Renal cortical epithelial cell (primary cell): ENCODE measurements at regions not wholly inside any gene's neighbourhood (a gene's known extent, or its start where the extent isn't known, plus 50 kb on each side); places are given as distances from the start of the nearest gene placed in this dataset.

Source experiments
- DNase-seq: peaks from one replicate; pipeline ENCODE4 v3.0.0-alpha.2; 2011; ENCODE audit warnings: low read depth

GRCh38 chr17:77483128-77483598, 342.4 kb downstream of the SEC14L1 start:
- DNase-seq, result no peak

- no peak for DNase-seq
Observed at GRCh38 chr17:77484111-77484510, 343.3 kb downstream of the SEC14L1 start.

GRCh38 chr17:77485089-77485833, 344.5 kb downstream of the SEC14L1 start:
- DNase-seq, result no peak

GRCh38 chr17:77487211-77487629, 346.5 kb downstream of the SEC14L1 start:
- no peak for DNase-seq

- DNase-seq, result no peak
Observed at GRCh38 chr17:77487677-77488530, 347.1 kb downstream of the SEC14L1 start.

GRCh38 chr17:77488531-77489238, 347.9 kb downstream of the SEC14L1 start:
- DNase-seq, result no peak

- DNase-seq, result no peak
Observed at GRCh38 chr17:77489239-77489892, 348.6 kb downstream of the SEC14L1 start.

DNA sequence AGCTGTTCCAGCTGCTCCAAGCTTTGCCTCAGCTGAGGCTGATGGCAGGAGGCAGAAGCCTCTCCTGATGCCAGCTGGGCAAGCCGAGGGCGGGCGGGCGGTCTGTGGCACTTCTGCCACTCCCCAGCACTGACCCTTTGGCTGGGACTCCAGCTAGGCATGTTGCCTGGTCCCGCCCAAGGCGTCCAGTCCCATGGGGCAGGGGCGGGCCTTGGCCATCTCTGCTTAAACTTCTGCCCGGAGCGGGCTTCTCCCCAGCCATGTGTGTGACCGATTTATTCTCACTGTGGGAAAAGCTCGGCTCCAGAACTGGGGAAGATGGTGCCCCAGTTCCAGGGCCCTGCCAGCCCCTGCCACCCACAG, 349.1 kb downstream of the SEC14L1 start:
- no peak for DNase-seq

GRCh38 chr17:77490361-77491183, 349.8 kb downstream of the SEC14L1 start:
- DNase-seq, result no peak

- no peak for DNase-seq
Observed at GRCh38 chr17:77491921-77492445, 351.2 kb downstream of the SEC14L1 start.

- no peak for DNase-seq
Observed at GRCh38 chr17:77492446-77493237, 351.9 kb downstream of the SEC14L1 start.

DNA sequence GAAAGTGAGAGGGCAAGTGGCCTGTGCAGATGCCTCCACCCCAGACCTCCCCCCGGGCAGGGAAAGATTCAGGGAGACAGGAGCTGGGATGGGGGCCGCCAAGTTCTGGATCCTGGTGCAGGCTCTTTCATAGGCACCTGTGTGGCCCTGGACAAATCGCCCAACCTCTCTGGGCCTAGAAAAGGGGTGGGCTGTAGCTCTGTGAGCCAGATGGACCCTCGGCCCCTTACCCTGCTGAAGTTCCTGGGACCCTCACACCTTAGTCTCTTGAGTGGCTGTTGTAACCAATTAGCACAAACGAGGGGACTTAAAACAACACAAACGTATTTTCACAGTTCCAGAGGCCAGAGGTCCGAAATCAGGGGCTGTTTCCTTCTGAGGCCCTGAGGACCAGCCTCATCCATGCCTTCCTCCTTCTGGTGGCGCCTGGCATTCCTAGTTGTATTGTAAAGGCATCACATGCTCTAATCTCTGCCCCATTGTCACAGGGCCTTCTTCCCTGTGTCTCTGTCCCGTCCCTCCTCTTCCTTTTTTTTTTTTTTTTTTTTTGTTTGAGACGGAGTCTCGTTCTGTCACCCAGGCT, 352.6 kb downstream of the SEC14L1 start:
- no peak for DNase-seq

- DNase-seq, result no peak
Observed at GRCh38 chr17:77493901-77494663, 353.3 kb downstream of the SEC14L1 start.

GRCh38 chr17:77494664-77495435, 354.1 kb downstream of the SEC14L1 start:
- DNase-seq, result peak; percentile 30

GRCh38 chr17:77495575-77495974, 354.8 kb downstream of the SEC14L1 start:
- DNase-seq, result no peak

- DNase-seq, result no peak
Observed at GRCh38 chr17:77496401-77496801, 355.6 kb downstream of the SEC14L1 start.

- no peak for DNase-seq
Observed at GRCh38 chr17:77496831-77497577, 356.2 kb downstream of the SEC14L1 start.
